Panc1 (cell line): ENCODE measurements at regions not wholly inside any gene's neighbourhood (a gene's known extent, or its start where the extent isn't known, plus 50 kb on each side); places are given as distances from the start of the nearest gene placed in this dataset.

ENCODE experiments used
- CTCF ChIP-seq: fragments of 450-650 bp; IDR thresholded peaks from 2 replicates; pipeline ENCODE4 v1.5.1; 2017; ENCODE audit warnings: mild to moderate bottlenecking
- SIN3A ChIP-seq: IDR thresholded peaks from 2 replicates; pipeline ENCODE4 v1.6.1; 2012; ENCODE audit warnings: low read depth, mild to moderate bottlenecking, low read length, moderate library complexity, borderline replicate concordance; ENCODE audit not compliant: insufficient read depth

- TF ChIP-seq CTCF: no peak
- TF ChIP-seq SIN3A: no peak
Measured at GRCh38 chr7:21361413-21362125, 66.3 kb upstream of the SP4 start.
